HG03460 (cell line): ENCODE measurements at regions not wholly inside any gene's neighbourhood (a gene's known extent, or its start where the extent isn't known, plus 50 kb on each side); places are given as distances from the start of the nearest gene placed in this dataset.

Experiments used
- ATAC-seq: cut with Tn5 transposase; IDR thresholded peaks from one replicate; pipeline ENCODE4 v1.9.1; 2021; ENCODE audit not compliant: unreplicated experiment

DNA sequence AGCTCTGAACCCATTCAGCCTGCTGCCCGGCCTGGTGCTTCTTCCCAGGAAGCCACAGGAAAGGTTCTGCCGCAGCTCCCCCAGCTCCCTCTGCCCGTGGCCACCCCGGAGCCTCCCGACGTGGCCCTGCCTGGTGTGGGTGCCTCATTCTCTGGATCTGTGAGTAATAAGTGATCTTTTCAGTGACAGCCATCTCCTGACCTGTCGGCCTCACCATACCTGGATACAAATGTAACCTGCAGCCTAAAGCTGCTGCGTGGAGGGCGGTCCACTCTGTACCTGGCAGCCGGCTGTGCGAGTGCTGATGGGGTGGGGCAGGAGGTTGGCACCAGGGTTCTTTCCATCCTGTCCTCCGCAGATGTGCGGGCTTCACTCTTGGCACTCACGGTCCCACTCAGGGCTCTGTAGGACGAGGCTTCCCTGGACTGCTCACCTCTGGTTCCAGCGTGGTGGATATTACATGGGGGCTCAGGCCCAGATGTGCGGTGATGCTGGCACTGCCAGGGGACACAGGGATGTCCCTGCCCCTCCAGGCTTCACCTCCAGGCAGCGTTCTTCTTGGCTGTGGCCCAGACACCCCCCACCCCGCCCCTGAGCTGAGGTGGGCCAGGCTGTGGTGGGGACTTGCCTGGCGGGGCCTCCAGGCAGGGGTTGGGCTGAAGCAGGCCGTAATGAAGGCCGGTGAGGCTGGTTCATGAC is 748.5 kb downstream of the BRD1 start:
- ATAC-seq, result no peak

DNA sequence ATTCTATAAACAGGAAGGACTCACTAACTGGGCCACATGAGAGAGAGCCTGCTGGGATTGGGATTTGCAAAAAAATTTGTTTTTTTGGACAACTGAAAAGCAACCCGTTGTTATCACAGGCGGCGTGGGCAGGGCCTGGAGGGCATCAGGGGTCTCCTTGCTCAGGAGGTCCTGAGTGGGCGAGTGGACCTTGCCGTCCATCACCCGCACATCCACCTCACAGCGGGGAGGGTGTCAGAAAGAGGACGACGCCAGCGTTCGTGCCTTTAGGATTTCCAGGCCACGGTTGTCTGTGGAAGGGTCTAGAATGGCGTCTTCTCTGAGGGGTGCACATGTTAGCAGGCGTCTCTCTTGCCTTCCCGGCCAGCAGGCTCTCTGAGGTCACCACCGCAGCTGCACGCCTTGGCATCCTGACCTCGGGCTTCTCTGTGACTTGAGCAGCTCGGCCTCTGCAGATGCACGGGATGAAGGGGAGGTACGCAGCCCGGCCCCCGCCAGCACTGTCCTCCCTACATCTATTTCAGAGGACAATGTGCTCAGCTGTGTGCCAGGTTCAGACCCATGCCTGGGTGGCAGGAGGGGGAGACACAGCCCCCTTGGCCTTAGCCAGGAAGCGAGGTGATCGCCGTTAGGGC is 749.5 kb downstream of the BRD1 start:
- no peak for ATAC-seq

DNA sequence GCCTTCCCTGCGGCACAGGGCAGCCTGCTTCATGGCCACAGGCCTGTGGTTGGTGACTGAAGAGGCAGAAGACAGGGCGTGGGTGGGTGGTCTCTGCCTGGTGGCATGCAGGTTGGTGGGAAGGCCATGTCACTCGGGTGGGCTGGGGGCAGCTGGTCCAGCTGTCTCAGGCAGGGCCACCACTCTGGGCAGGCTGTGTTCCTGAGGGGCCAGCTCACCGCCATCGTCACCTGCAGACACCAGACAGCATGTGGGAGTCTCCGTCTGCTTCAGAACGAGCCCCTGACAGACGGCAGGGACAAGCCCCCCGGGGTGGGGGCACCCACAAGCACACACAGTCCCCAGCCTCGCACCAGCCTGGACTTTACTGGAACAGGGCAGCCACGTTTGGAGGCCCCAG is 750.1 kb downstream of the BRD1 start:
- ATAC-seq, result no peak

DNA sequence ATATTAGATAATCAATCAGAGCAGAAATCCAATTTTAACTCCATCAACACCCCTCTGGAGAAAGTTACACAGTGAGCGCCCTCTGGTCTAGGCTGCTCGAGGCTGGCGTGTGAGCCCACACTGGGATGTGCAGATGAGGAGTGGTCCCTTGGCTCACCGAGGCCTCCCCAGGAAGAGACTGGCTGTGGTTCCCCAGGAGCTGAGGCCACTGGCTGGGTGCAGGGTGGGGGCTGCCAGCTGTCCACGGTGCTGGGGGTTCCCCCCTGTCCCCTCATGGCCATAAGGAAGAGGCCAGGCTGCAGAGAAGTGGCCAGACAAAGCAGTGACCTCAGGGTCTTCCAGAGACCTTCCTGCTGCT is 750.7 kb downstream of the BRD1 start:
- no peak for ATAC-seq

DNA sequence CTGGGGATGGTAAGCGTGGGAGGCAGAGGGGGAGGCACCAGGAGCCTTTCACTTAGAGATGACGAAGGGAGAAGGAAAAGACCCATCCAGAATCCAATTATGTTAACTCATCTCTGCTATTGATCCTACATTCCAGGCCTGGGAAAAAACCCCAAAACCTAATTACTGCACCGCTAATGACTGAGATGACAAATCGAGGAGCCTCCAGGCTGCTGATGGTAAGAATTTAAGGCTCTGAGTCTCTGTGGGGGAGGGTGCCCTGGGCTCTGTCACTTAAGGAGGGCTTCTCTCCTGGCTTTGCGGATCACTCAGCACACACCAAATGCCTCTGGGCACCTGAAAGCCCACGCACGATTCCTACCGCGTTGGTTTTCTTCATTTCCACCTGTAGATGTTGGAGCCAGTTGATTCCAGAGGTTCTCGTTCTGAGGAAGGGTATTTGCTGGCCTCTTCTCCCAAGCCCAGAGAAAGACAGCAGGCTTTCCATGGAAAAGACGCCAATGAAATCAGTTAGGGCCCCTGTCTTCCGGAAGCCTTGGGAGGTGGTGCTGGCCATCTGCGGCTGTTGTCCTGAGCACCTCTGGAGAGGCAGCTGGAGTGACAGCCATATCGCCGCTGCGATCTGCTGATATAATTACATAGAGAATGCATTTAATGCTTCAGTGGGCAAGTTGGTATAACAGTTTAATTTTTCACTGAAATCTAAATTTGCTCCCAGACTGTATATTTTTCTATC is 751.2 kb downstream of the BRD1 start:
- ATAC-seq, result no peak

DNA sequence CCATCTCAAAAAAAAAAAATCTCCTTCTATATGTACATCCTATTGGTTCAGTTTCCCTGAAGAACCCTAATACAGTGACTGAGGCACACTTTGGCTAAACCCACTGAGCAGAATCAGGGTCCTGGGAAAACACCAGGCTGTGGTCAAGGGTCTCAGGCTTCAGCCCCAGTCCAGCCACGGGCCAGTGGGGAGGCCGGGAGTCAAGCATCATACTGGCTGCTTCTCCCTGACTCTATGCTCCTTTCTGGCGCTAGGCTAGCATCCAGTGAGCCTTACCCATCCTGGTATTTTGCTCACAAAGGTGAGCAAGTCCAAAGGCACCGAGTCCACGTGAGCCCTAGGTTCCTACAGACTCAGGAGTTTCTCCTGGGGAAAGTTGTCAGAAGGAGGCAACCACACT is 752.5 kb downstream of the BRD1 start:
- ATAC-seq, result no peak

DNA sequence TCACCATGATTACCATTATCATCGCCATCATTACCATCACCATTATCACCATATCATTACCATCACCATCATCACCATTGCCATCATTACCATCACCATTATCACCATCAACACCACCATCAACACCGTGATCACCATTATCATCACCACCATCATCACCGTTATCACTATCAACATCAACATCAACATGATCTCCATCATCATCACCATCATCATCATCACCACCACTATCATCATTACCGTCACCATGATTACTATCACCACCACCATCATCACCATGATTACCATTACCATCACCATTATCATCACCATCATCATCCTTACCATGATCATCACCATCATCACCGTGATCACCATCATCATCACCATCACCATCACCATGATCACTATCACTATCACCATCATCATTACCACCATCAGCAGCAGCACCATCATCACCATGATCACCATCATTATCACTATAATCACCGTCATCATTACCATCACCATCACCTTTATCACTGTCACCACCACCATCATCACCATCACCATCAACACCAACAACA is 753.7 kb downstream of the BRD1 start:
- no peak for ATAC-seq

DNA sequence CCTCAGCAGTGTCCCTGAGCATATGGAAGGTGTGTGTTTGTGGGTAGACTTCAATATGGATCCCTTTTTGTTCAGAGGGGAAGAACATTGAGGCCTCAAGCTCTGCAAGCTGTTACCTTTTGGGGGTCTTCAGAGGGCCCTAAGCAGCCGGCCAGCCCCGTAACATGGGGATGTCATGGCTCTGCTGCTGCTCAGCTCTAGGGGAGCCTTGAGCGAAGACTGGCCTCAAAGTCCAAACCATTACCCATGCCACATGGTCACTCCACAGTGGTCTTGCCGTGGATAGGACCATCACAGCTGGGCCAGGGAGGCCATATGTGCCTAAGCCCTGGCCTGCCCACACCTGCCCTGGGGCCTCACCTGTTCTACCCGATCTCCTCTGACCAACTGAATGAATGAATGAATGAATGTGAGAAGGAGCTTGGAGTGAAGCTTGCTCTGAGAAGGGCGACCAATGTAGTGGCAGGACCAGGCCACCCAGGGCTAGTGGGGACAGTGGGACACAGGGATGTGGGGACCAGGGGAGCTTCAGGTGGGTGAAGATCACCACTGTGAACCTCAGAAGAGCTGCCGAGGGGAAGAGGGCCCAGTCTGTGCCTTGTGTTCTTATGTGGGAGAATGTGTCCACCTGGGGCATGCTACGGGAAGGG is 754.6 kb downstream of the BRD1 start:
- ATAC-seq, result no peak

DNA sequence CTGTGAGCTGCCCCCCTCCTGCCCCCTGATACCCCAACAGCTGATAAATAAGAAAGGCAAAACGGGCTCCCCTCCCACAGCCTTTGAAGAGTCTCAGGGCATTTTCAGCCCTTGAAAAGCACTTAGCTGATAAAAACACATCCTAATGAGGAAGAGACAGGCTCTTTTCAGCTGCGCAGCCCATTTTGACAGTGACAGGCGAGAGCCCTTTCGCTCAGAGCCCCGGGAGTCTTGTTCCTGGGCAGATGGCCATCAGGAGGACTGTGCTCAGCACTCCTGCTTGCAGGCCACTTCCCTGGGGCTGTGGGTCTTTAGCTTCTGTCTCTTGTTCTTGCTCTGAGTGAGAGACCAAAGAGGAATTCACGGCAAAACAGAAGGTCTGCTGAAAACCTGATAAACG is 757.2 kb downstream of the BRD1 start:
- ATAC-seq, result no peak

DNA sequence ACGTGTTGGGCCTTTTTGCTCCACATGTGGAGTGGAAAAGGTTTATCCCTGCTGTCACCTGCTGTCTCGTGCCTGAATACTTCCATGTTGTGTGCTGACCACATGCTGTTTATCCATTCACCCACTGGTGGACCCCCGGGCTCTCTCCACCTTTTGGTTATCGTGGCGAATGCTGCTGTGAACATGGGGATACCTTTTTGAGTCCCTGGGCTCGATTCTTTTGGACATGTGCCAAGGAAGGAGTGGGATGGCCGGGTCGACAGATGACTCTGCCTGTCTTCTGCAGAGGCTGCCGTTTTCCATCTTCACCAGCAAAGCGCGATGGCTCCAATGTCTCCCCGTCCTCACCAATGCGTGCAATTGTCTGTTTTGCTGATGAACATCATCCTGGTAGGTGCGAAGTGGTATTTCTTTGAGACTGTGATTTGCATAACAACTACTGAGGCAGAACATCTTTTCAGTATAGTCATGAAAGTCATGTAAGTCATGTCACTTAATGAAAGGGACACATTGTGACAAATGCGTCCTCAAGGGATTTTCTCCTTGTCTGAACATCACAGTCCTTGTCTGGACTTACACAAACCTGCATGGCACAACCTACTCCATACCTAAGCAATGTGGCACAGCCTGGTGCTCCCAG is 758.7 kb downstream of the BRD1 start:
- ATAC-seq, result no peak

DNA sequence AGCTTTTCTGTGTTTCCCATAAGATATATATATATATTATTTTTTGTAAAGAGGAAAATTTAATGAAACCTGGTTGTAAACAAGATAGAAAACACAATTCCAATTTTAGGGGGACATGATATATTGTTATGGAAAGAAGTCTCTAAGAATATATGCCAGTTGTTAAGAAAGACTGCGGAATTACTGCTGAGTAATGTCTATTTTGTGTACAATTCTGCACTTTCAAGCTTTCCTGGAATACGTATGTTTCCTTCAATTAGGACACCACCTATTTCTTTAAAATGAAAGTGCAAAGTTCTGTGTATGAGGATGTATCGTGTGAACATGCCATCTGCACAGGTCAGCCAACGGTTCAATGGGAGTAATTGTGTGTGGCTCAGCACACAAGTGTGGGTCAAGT is 760.2 kb downstream of the BRD1 start:
- ATAC-seq, result no peak

DNA sequence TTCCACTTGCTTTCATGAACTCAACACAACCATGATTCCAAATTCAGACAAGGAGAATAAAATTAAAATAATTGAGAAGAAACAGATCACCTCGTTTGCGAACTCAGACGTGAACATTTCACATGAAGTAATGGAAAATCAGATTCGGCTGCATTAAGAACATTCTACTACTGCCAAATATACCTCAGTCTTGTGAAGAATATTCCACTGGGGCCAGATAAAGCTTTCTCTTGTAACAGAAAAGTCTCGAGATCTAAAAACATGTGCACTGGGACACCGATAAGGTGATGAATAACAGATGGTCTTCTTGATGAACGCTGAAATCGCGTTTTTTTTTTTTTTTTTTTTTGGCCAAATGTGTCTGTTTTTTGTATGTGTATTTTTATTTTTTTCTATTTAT is 761.1 kb downstream of the BRD1 start:
- no peak for ATAC-seq

DNA sequence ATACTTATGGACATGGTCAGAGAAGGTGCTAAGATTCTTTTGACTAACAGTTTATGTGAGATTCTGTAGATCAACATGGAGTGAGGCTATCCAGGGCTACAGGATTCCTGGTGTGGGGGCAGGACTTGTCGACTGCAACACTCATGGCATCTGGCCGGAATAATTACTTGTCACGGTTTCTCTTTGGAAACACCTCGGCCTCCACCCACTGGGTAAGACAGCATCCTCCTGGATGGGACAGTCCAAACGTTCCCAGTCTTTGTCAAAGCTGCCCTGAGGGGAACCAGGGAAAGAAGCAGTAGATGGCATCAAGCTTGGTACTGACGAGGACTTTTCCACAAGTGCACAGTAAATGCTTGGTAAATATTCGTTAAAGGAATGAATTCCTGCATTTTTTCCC is 762.8 kb downstream of the BRD1 start:
- no peak for ATAC-seq

DNA sequence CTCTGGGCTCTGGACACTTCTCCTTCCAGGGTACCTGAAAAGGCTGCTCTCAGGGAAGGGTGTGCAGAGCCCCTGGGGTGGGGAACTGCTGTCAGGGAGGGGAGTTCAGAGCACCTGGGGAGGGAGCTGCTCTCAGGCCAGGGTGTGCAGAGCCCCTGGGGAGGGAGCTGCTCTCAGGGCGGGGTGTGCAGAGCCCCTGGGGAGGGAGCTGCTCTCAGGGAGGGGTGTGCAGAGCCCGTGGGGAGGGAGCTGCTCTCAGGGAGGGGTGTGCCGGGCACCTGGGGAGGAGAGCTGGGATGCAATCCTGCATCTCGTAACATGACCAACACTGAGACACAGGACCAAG is 764.2 kb downstream of the BRD1 start:
- no peak for ATAC-seq

DNA sequence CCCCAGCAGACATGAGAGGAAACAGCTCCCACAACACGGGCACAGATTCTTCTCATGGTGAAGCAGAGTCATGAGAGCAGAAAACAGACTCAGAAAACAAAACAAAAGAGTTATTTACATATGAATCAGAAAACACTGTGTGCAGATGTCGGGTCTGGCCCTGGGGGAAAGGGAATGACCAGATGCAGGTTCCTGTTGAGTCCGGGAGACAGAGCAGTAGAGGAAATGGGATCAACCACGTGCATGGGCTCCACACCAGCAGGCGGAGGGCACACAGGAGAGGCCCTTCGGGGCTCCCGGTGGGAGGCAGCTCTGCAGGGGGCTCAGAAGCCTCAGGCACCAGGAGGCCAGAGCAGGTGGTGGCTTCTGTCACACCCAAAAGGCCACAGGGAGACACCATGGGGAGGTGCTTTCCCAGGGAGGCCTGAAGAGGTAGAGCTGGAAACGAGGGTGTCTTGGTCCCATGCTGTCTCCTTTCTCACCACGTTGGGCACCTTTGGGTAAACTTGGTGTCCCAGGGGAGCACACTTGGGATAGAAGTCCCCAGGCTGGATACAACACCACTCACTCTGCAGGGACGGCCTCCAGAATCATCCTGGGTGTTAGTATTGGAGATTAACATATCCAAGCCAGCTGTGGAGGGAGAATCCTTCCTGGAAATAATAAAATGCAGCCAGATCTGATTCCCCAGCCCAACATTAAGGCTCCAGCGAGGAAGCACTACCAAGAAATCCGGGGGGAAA is 764.7 kb downstream of the BRD1 start:
- no peak for ATAC-seq

DNA sequence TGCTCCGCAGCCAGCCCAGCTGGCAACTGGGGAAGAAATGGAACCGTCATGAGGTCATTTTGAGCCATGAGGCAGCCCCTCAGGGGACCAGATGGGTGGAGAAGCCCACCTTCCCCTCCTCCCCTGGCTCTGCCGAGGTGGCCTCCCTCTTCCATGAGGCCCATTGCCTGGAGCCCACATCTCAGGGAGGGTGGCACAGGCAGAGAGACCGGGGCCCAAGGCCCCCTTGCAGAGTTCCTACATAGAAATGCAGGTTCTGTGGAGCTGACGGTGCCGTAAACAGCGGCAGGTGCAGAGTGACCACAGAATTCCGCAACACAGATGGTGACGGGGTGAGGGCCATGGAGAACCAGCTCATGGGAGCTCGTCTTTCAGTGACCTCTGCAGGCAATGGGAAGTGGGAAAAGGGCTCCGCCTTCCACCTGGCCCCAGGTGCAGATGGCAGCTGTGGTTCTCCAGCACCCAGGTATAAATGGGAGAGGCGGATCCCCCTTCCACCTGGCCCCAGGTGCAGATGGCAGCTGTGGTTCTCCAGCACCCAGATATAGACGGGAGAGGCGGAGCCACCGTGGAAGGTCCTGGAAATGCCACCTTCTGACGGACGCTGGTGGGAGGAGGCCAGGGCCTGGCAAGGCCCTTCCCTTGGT is 765.4 kb downstream of the BRD1 start:
- no peak for ATAC-seq

DNA sequence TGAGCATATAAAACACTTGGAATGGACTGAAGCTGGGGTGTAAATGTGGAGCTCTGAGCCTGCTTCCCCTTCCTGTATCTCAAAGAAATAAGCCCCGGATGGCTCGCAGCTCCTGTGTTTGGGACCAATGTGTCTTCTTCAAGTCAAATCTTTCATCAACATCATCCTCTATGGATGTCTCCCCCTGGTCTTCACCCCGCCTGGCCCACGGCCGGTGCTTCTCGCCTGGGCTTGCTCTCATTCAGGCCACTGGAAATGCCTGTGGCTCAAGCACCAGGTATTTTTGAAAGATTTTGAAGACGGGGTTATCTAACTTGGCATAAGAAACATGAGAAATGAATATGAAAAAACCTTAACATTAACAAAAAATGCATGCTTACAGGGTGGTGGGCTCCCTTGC is 769.8 kb downstream of the BRD1 start:
- ATAC-seq, result no peak

DNA sequence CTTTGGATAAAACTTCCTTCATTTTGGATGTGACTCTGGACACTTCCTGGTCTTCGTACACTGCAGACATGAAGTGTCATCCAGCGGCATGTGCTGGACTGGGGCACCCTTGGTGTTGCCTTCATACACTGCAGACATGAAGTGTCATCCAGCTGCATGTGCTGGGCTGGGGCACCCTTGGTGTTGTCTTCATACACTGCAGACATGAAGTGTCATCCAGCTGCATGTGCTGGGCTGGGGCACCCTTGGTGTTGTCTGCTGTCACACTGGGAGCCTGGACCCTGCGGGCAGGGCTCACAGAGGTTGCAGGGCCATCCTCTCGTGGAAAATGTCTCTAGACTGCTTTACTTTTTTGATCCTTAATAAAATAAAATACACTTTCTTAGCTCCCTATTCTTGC is 771.4 kb downstream of the BRD1 start:
- ATAC-seq, result no peak

DNA sequence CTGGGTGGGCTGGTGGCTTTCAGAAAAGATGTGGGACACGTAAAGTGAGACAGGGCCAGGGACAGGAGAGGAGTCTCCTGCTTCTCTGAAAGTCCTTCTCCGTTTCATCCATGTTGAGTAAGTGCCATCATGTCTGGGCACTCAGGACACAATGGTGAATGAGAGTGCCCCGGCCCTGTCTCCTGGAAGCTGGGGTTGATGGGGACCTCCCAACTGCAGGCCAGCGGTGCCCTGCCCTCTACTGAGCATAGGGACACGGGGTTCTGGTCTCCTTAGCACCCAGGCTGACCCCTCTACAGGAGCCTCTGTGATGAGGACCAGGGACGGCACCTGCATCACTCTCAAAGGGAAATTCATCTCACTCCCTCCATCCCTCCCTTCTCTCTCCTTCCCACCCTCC is 772.3 kb downstream of the BRD1 start:
- ATAC-seq, result no peak

DNA sequence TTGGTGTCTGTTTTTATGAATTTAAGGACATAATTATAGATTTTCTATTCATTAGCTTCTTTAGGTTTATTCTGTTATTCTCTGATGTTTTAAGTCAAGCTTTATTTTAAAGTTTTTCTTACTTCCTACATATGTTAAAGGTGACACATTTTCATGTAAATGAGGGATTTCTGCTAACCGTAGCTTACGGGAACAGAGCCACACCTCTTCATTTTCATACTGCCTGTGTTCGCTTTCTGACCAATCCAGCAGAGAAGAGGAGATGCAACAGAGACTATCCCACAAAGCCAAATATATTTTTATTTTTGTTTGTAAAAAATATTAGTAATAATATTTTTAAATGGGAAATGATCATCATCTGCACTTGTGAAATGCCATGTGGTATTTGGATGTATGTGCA is 774.1 kb downstream of the BRD1 start:
- no peak for ATAC-seq
